HFFc6 (cell line): ENCODE measurements at regions not wholly inside any gene's neighbourhood (a gene's known extent, or its start where the extent isn't known, plus 50 kb on each side); places are given as distances from the start of the nearest gene placed in this dataset.
"Not testable (repeated sequence)": the region's sequence is repeated elsewhere in the genome, so short reads cannot be mapped to it uniquely, and the experiment has no call there.

Experiments used
- DNase-seq: peaks from one replicate; pipeline ENCODE4 v3.0.0-alpha.2; 2018
- H3K27ac Mint-ChIP-seq: 2 replicates; pipeline ENCODE4 v1.8.0; 2020; ENCODE audit warnings: mild to moderate bottlenecking, mixed read lengths
- H3K27me3 Mint-ChIP-seq: 2 replicates; pipeline ENCODE4 v1.8.0; 2021; ENCODE audit warnings: mild to moderate bottlenecking, moderate library complexity, mixed read lengths; ENCODE audit not compliant: insufficient read depth
- H3K36me3 Mint-ChIP-seq: 2 replicates; pipeline ENCODE4 v1.8.0; 2021; ENCODE audit warnings: low read depth, mixed read lengths
- H3K4me1 Mint-ChIP-seq: 2 replicates; pipeline ENCODE4 v1.8.0; 2020; ENCODE audit warnings: low read depth, mixed read lengths
- H3K4me3 Mint-ChIP-seq: 2 replicates; pipeline ENCODE4 v1.8.0; 2020; ENCODE audit warnings: mild to moderate bottlenecking, moderate library complexity, mixed read lengths
- H3K9me3 Mint-ChIP-seq: 2 replicates; pipeline ENCODE4 v1.8.0; 2020; ENCODE audit warnings: mild to moderate bottlenecking, mixed read lengths
- CTCF ChIP-seq: fragments of 200-600 bp; sonication (generic); IDR thresholded peaks from 2 replicates; pipeline ENCODE4 v1.5.0; 2021; ENCODE audit warnings: antibody characterized with exemption, mild to moderate bottlenecking

- Mint-ChIP-seq H3K4me3 (no peak overlapping the region), H3K36me3 (no peaks in the 10 kb centered on the region), H3K4me1 (peaks cover 13% of the 10 kb centered on the region), H3K27me3 (peaks cover 26% of the 10 kb centered on the region), H3K27ac (no peak overlapping the region), H3K9me3 (no peaks in the 10 kb centered on the region)
- no peak for TF ChIP-seq CTCF
- no peak for DNase-seq
These were observed 309.4 kb downstream of the RPS24 start for GRCh38 chr10:78342827-78343653.

GRCh38 chr10:78344257-78344656 lies 310.6 kb downstream of the RPS24 start:
- not testable (repeated sequence) for H3K9me3 Mint-ChIP-seq, H3K4me1 Mint-ChIP-seq, H3K36me3 Mint-ChIP-seq, H3K27ac Mint-ChIP-seq, H3K4me3 Mint-ChIP-seq, DNase-seq
- peaks cover 19% of the 10 kb centered on the region for H3K27me3 Mint-ChIP-seq

GRCh38 chr10:78345515-78345914 lies 311.9 kb downstream of the RPS24 start:
- H3K36me3 Mint-ChIP-seq, H3K4me3 Mint-ChIP-seq, H3K27ac Mint-ChIP-seq, H3K4me1 Mint-ChIP-seq, DNase-seq, H3K9me3 Mint-ChIP-seq: not testable (repeated sequence)
- peaks cover 21% of the 10 kb centered on the region for H3K27me3 Mint-ChIP-seq

GRCh38 chr10:78346721-78347120 lies 313.1 kb downstream of the RPS24 start:
- Mint-ChIP-seq H3K9me3 (no peaks in the 10 kb centered on the region), H3K4me1 (no peaks in the 10 kb centered on the region), H3K4me3 (no peak overlapping the region), H3K36me3 (no peaks in the 10 kb centered on the region), H3K27ac (no peak overlapping the region), H3K27me3 (peaks cover 26% of the 10 kb centered on the region)
- no peak for TF ChIP-seq CTCF
- no peak for DNase-seq

GRCh38 chr10:78348411-78349164 lies 314.9 kb downstream of the RPS24 start:
- Mint-ChIP-seq H3K4me3 (no peak overlapping the region), H3K27me3 (peaks cover 22% of the 10 kb centered on the region), H3K9me3 (no peaks in the 10 kb centered on the region), H3K36me3 (no peaks in the 10 kb centered on the region), H3K27ac (no peak overlapping the region), H3K4me1 (no peaks in the 10 kb centered on the region)
- no peak for DNase-seq
- TF ChIP-seq CTCF = no peak

- Mint-ChIP-seq H3K36me3 (no peaks in the 10 kb centered on the region), H3K27ac (no peak overlapping the region), H3K4me1 (no peaks in the 10 kb centered on the region), H3K27me3 (peaks cover 22% of the 10 kb centered on the region), H3K4me3 (no peak overlapping the region), H3K9me3 (no peaks in the 10 kb centered on the region)
- no peak for TF ChIP-seq CTCF
- no peak for DNase-seq
These were observed 315.5 kb downstream of the RPS24 start for GRCh38 chr10:78349165-78349516.
